ENCODE measurements at regions not wholly inside any gene's neighbourhood (a gene's known extent, or its start where the extent isn't known, plus 50 kb on each side); places are given as distances from the start of the nearest gene placed in this dataset.

GRCh38 chr6:86563197-86563596 lies 374.1 kb upstream of the HTR1E start:
- DNase-seq (ENCODE audit: low read depth) = no peak
- no peak for TF ChIP-seq CTCF (conservative IDR thresholded peaks at IDR 0.05; ENCODE audit: low read depth, low read length)
- H3K4me3 ChIP-seq (ENCODE audit: low read length) = no peak overlapping the region

DNA sequence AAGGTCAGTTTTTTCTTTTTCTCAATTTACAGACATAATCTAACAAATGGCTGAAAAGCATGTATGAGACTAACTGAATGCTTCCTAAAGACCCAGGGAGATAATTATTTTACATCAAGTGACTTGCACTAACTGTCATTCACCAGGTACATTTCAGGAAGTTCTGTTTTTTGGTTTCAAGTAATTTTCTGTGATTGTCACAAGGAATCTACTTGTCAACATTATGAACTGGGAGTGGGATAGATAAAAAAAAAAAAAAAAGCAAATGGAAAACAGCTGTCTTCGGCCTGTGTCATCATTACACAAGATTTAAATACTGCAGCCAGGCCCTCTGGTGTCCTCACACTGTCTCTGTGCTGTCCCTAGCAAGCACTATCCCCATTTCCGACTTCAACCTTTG lies 379.0 kb upstream of the HTR1E start:
- no peak overlapping the region for H3K4me3 ChIP-seq (ENCODE audit: low read length)
- DNase-seq (ENCODE audit: low read depth) = no peak
- no peak for TF ChIP-seq CTCF (conservative IDR thresholded peaks at IDR 0.05; ENCODE audit: low read depth, low read length)

DNA sequence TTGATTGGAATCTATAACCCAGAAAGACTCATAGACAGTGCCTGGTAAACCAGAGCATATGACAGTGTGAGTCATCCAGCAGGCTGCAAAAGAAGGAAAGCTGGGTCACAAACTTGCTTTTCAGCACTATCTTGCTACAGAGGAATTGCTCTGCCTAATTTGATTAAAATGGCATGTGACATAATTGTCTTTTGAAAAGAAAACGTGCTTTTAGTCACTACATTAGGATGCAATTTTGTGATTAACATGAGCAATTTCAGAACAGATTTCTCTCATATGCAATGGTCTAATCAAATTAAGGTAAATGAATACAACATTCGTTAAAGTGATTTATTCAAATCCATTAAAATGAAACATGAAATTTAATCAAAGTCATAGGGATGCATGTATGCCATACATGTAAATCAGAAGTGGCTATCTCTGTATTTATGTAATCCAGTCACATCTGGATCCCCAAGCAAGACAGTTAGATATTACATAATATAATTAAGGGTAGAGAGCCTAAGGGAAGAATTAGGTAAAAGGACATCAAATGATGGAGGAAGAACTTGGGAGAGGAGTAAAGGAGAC lies 400.0 kb upstream of the HTR1E start:
- H3K4me3 ChIP-seq (ENCODE audit: low read length) = no peak overlapping the region
- no peak for DNase-seq (ENCODE audit: low read depth)
- no peak for TF ChIP-seq CTCF (conservative IDR thresholded peaks at IDR 0.05; ENCODE audit: low read depth, low read length)

DNA sequence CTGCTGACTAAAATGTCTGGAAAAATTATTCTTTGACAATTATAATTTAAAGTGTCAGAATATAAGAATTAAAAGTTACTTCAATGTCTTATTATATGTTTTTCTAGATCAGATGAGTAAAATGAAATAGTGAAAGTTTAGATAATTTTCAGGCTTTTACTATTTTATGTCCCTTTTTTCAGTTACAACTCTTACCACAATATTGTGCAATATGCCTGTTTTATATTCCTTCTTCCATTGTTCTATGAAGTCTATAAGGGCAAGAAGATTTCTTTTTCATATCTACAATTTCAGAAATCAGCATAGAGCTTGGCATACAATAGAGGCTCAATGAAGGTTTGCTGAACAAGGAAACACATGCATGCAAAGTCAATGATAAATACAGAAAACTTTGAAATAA lies 401.2 kb upstream of the HTR1E start:
- no peak for TF ChIP-seq CTCF (conservative IDR thresholded peaks at IDR 0.05; ENCODE audit: low read depth, low read length)
- no peak overlapping the region for H3K4me3 ChIP-seq (ENCODE audit: low read length)
- DNase-seq (ENCODE audit: low read depth) = no peak

DNA sequence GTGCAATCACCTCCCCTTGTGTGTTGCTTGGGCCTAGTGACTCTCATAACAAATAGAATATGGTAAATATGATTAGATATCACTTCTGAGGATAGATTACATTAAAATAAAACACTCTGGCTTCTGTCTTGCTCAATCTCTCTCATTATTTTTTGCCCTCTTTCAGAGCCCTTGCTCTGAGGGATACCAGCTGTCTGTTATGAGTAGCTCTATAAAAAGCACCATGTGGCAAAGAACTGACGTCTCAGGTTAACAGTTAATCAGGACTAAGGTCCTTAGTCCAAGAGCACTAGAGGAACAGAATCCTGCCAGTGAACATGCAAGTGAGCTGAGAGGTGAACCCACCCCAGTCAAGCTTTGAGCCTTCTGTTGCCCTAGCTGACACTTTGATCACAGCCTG lies 402.2 kb upstream of the HTR1E start:
- H3K4me3 ChIP-seq (ENCODE audit: low read length) = no peak overlapping the region
- no peak for TF ChIP-seq CTCF (conservative IDR thresholded peaks at IDR 0.05; ENCODE audit: low read depth, low read length)
- no peak for DNase-seq (ENCODE audit: low read depth)

- no peak for DNase-seq (ENCODE audit: low read depth)
- H3K4me3 ChIP-seq (ENCODE audit: low read length) = no peak overlapping the region
- no peak for TF ChIP-seq CTCF (conservative IDR thresholded peaks at IDR 0.05; ENCODE audit: low read depth, low read length)
Measured at GRCh38 chr6:86529635-86530034, 407.7 kb upstream of the HTR1E start.

DNA sequence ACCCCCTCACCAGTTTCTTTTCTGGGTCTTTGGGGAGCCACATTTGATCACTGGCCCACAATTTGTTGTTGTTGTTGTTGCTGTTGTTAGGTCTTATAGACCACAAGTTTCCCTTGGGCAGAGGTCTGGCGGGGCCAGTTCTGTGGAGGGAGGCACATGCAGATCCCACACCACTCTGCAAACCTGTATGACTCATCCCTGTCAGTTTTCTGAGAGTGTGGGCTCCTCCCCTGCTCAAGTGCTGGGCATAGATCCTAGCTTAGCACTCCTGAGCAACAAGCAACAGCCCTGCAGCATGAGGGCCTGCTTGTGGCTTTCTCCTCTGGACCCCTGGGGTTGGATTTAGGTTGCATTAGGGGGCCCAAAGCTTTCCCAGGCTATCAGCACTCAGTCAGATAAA lies 411.1 kb upstream of the HTR1E start:
- no peak for DNase-seq (ENCODE audit: low read depth)

More for the DNA sequence above, 411.1 kb upstream of the HTR1E start:
- no peak overlapping the region for H3K4me3 ChIP-seq (ENCODE audit: low read length)
- TF ChIP-seq CTCF (conservative IDR thresholded peaks at IDR 0.05; ENCODE audit: low read depth, low read length) = no peak

Measured in retinal pigment epithelial cell (primary cell).